DND-41 (cell line): ENCODE measurements at regions not wholly inside any gene's neighbourhood (a gene's known extent, or its start where the extent isn't known, plus 50 kb on each side); places are given as distances from the start of the nearest gene placed in this dataset.

Source experiments
- CTCF ChIP-seq: IDR thresholded peaks from 2 replicates; pipeline ENCODE4 v1.5.1; 2012; ENCODE audit warnings: borderline replicate concordance, low read length, moderate library complexity, mild to moderate bottlenecking; ENCODE audit not compliant: poor library complexity, severe bottlenecking; ENCODE audit errors: extremely low read depth
- EZH2 ChIP-seq: IDR thresholded peaks from 3 replicates; pipeline ENCODE4 v1.6.1; 2012; ENCODE audit warnings: borderline replicate concordance, low read depth, mild to moderate bottlenecking, moderate library complexity, low read length, inconsistent platforms; ENCODE audit not compliant: severe bottlenecking

- TF ChIP-seq EZH2 (no peak), CTCF (no peak)
Observed at GRCh38 chr16:35409503-35409902, 1950.1 kb downstream of the TP53TG3F start.
